GM12872 (cell line): ENCODE measurements at regions not wholly inside any gene's neighbourhood (a gene's known extent, or its start where the extent isn't known, plus 50 kb on each side); places are given as distances from the start of the nearest gene placed in this dataset.

Source experiments
- CTCF ChIP-seq: IDR thresholded peaks from 3 replicates; pipeline ENCODE4 v1.5.1; 2011; ENCODE audit warnings: low read depth, mild to moderate bottlenecking, low read length, moderate library complexity; ENCODE audit not compliant: insufficient read depth

- no peak for TF ChIP-seq CTCF
These were observed 494.0 kb downstream of the PDGFC start for GRCh38 chr4:156477636-156478035.

GRCh38 chr4:156476359-156476758 lies 495.2 kb downstream of the PDGFC start:
- no peak for TF ChIP-seq CTCF

- TF ChIP-seq CTCF = no peak
These were observed 496.3 kb downstream of the PDGFC start for GRCh38 chr4:156475322-156475721.

- TF ChIP-seq CTCF = no peak
These were observed 498.4 kb downstream of the PDGFC start for GRCh38 chr4:156473151-156473550.

- TF ChIP-seq CTCF = no peak
These were observed 499.0 kb downstream of the PDGFC start for GRCh38 chr4:156472624-156473023.

GRCh38 chr4:156459584-156459983 lies 505.9 kb upstream of the CTSO start:
- TF ChIP-seq CTCF = no peak

GRCh38 chr4:156456830-156457229 lies 503.2 kb upstream of the CTSO start:
- no peak for TF ChIP-seq CTCF

GRCh38 chr4:156443488-156443887 lies 489.8 kb upstream of the CTSO start:
- TF ChIP-seq CTCF = no peak
